GM12892 (cell line): ENCODE measurements at regions not wholly inside any gene's neighbourhood (a gene's known extent, or its start where the extent isn't known, plus 50 kb on each side); places are given as distances from the start of the nearest gene placed in this dataset.

Experiments used
- DNase-seq: peaks from one replicate; pipeline ENCODE4 v3.0.0; 2011; ENCODE audit not compliant: insufficient read length
- FAIRE-seq: peaks from 2 replicates; lab custom pipeline; 2011; peaks lifted over from hg19 to GRCh38; lab: Jason Lieb, UNC
- POLR2A ChIP-seq: IDR thresholded peaks from 2 replicates; pipeline ENCODE4 v1.6.1; 2011; ENCODE audit warnings: low read depth, low read length, control low read depth
- POLR2AphosphoS5 ChIP-seq: IDR thresholded peaks from 2 replicates; pipeline ENCODE4 v1.6.1; 2011; ENCODE audit warnings: low read depth, low read length, control low read depth
- TAF1 ChIP-seq: IDR thresholded peaks from 2 replicates; pipeline ENCODE4 v1.6.1; 2011; ENCODE audit warnings: low read depth, mild to moderate bottlenecking, control low read depth, low read length, borderline replicate concordance

- no peak for FAIRE-seq
- no peak for DNase-seq
- TF ChIP-seq POLR2AphosphoS5: no peak
- TF ChIP-seq POLR2A: no peak
- TF ChIP-seq TAF1: no peak
Observed at GRCh38 chr3:112412494-112412893, 79.5 kb downstream of the CD200 start.

- DNase-seq: no peak
- peak; percentile 56 for FAIRE-seq
- TF ChIP-seq TAF1 (no peak), POLR2A (no peak)
Observed at GRCh38 chr3:112413074-112413473, 80.1 kb downstream of the CD200 start.

- peak; percentile 46 for FAIRE-seq
- TF ChIP-seq POLR2A: no peak
- TF ChIP-seq TAF1: no peak
- TF ChIP-seq POLR2AphosphoS5: no peak
- no peak for DNase-seq
Observed at GRCh38 chr3:112413722-112414121, 80.8 kb downstream of the CD200 start.
